Fibroblast of gingiva (primary cell): ENCODE measurements at regions not wholly inside any gene's neighbourhood (a gene's known extent, or its start where the extent isn't known, plus 50 kb on each side); places are given as distances from the start of the nearest gene placed in this dataset.
"Not testable (repeated sequence)": the region's sequence is repeated elsewhere in the genome, so short reads cannot be mapped to it uniquely, and the experiment has no call there.

Source experiments
- DNase-seq: peaks from one replicate; pipeline ENCODE4 v3.0.0-alpha.2; 2011; ENCODE audit warnings: low read depth

DNA sequence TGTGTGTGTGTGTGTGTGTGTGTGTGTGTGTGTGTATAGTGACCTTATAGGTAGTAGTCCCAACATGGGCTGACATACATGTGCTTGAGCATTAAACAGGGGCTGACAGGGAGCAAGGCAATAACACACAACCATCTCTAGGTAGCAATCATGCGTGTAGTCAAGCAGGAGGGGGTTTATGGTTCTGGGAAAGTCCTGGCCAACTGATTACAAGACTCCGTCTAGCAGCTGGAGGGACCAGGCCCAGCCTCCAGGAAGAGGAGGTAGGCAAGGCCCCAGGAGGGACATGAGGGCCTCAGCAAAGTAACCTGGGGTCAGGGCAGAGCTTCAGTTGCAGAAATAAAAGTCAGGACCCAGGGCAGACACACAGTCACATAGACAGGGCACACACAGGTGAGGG is 60.6 kb upstream of the E2F3 start:
- DNase-seq = no peak

GRCh38 chr6:20341564-20341963 is 60.1 kb upstream of the E2F3 start:
- no peak for DNase-seq

- DNase-seq = not testable (repeated sequence)
These were observed 54.7 kb upstream of the E2F3 start for GRCh38 chr6:20346948-20347347.

- no peak for DNase-seq
These were observed 53.6 kb upstream of the E2F3 start for GRCh38 chr6:20348041-20348440.

GRCh38 chr6:20349225-20349624 is 52.5 kb upstream of the E2F3 start:
- no peak for DNase-seq

DNA sequence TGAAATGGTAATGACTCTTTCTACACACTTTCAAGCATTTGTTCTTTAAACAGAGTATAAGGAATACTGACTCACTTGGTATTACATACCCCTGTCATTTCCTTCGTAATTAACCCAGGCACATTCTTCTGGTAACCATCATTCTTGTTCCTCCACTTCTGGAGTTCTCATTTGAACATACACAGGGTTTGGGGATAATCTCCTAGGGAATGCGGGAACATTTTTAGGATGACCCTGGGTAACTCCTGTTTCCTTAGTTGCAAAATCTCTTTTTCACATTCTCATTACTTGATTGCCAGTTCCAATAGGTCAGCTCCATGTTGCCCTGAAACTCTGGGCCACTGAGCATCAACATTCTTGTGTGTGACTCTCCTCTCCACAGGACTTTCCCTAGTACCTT is 51.5 kb upstream of the E2F3 start:
- peak; percentile 40 for DNase-seq

- no peak for DNase-seq
These were observed 50.1 kb upstream of the E2F3 start for GRCh38 chr6:20351534-20351933.
